K562 (cell line): ENCODE measurements at regions not wholly inside any gene's neighbourhood (a gene's known extent, or its start where the extent isn't known, plus 50 kb on each side); places are given as distances from the start of the nearest gene placed in this dataset.

Experiments
- ATAC-seq: fragments of 200-7000 bp; cut with Tn5 transposase; 3 replicates; pipeline ENCODE4 v1.9.1; 2020; ENCODE audit warnings: moderate library complexity
- BruUV-seq: library from RNA; stranded (reverse); fragments of 400-500 nt; replicated peaks from 2 replicates; lab custom pipeline; 2021; lab: Mats Ljungman, UMichigan
- CTCF ChIA-PET: fragments of 300-600 bp; formaldehyde crosslinking; extraction: SDS; loops from one replicate; lab custom pipeline; 2021; ENCODE audit warnings: low intra/inter-chr PET ratio; lab: Yijun Ruan, JAX
- POLR2A ChIA-PET: fragments of 300-600, 350-650 bp; sonication (Branson Sonifier 250); formaldehyde crosslinking; extraction: SDS; loops from one replicate; lab custom pipeline; 2021; ENCODE audit warnings: antibody characterized with exemption, inconsistent platforms; lab: Yijun Ruan, JAX
- DNase-seq, 4 experiments: peaks; one replicate each; pipeline versions ENCODE4 v3.0.0 to v3.0.0-alpha.2; 2011 to 2018; ENCODE audit warnings: low spot score in 3 of 4, mixed read lengths in 3 of 4; ENCODE audit errors: extremely low read depth in 1 of 4
- FAIRE-seq: peaks from 2 replicates; lab custom pipeline; 2011; peaks lifted over from hg19 to GRCh38; lab: Jason Lieb, UNC
- H2AFZ ChIP-seq: 2 replicates; pipeline ENCODE4 v1.6.0; 2011; ENCODE audit warnings: low read depth, low read length, control low read depth, inconsistent platforms
- H3K27ac ChIP-seq: fragments of 200-600 bp; 3 replicates; pipeline ENCODE4 v1.8.0; 2011; ENCODE audit warnings: low read depth, mild to moderate bottlenecking, control low read depth, inconsistent platforms, low read length, moderate library complexity, mixed read lengths; ENCODE audit errors: extremely low read depth
- H3K27me3 ChIP-seq, 2 experiments: fragments of 300-600 bp in 1 of 2; 2 replicates in 1 of 2; 3 replicates in 1 of 2; pipeline versions ENCODE4 v1.6.0 to v1.8.0; 2011; ENCODE audit warnings: inconsistent platforms in 2 of 2, low read length in 2 of 2, mild to moderate bottlenecking in 1 of 2, mixed read lengths in 1 of 2, moderate library complexity in 1 of 2; ENCODE audit not compliant: control insufficient read depth in 2 of 2, insufficient read depth in 2 of 2
- H3K36me3 ChIP-seq: fragments of 300-600 bp; 3 replicates; pipeline ENCODE4 v1.8.0; 2011; ENCODE audit warnings: mild to moderate bottlenecking, low read length, inconsistent platforms; ENCODE audit not compliant: control insufficient read depth, insufficient read depth
- H3K4me1 ChIP-seq, 2 experiments: fragments of 200-600 bp in 1 of 2; replicated peaks in 1 of 2; 2 replicates in 1 of 2; 3 replicates in 1 of 2; pipeline versions ENCODE4 v1.5.1 to v1.8.0; 2011; ENCODE audit warnings: inconsistent platforms in 2 of 2, low read length in 2 of 2, mild to moderate bottlenecking in 1 of 2, mixed read lengths in 1 of 2, moderate library complexity in 1 of 2; ENCODE audit not compliant: control insufficient read depth in 2 of 2, insufficient read depth in 2 of 2
- H3K4me2 ChIP-seq: 2 replicates; pipeline ENCODE4 v1.6.1; 2011; ENCODE audit warnings: low read length, control low read depth, inconsistent platforms, mixed read lengths; ENCODE audit not compliant: insufficient read depth
- H3K4me3 ChIP-seq: fragments of 200-600 bp; sonication (generic), shearing (Covaris generic); 2 replicates; pipeline ENCODE4 v1.5.1; 2016; ENCODE audit warnings: control low read depth, inconsistent platforms
- H3K79me2 ChIP-seq: fragments of 200-600 bp; 3 replicates; pipeline ENCODE4 v1.8.0; 2011; ENCODE audit warnings: low read length, inconsistent platforms; ENCODE audit not compliant: control insufficient read depth, insufficient read depth
- H3K9ac ChIP-seq, 2 experiments: 2 replicates each; pipeline versions ENCODE4 v1.6.0 to v1.6.1; 2011; ENCODE audit warnings: low read depth in 2 of 2, low read length in 2 of 2, control low read depth in 1 of 2, inconsistent platforms in 1 of 2, mild to moderate bottlenecking in 1 of 2, mixed read lengths in 1 of 2; ENCODE audit not compliant: insufficient read depth in 1 of 2
- H3K9me1 ChIP-seq: one replicate; pipeline ENCODE4 v1.6.0; 2011; ENCODE audit warnings: inconsistent platforms, mild to moderate bottlenecking, low read length, moderate library complexity; ENCODE audit not compliant: control insufficient read depth, insufficient read depth
- H3K9me3 ChIP-seq: replicated peaks from 2 replicates; pipeline ENCODE4 v1.5.1; 2011; ENCODE audit warnings: low read depth, low read length, inconsistent platforms; ENCODE audit not compliant: control insufficient read depth, insufficient read depth
- H4K20me1 ChIP-seq: replicated peaks from 2 replicates; pipeline ENCODE4 v1.6.1; 2011; ENCODE audit warnings: low read length, inconsistent platforms, mixed read lengths; ENCODE audit not compliant: control insufficient read depth, insufficient read depth
- ATF4 ChIP-seq: fragments of 450-650 bp; formaldehyde crosslinking; IDR thresholded peaks from 2 replicates; pipeline ENCODE4 v1.4.0; 2022; ENCODE audit warnings: mild to moderate bottlenecking, moderate library complexity
- ETS1 ChIP-seq: conservative IDR thresholded peaks from 2 replicates; pipeline ENCODE4 v1.6.1; 2011; ENCODE audit warnings: low read depth, mild to moderate bottlenecking, low read length; ENCODE audit not compliant: control insufficient read depth
- HIVEP1 ChIP-seq: fragments of 250-450 bp; sonication (Bioruptor Pico); IDR thresholded peaks from 2 replicates; pipeline ENCODE4 v1.4.0; 2020; ENCODE audit warnings: mild to moderate bottlenecking
- PCBP1 ChIP-seq: fragments of 200-400 bp; formaldehyde crosslinking; IDR thresholded peaks from 2 replicates; pipeline ENCODE4 v1.6.1; 2018; ENCODE audit warnings: mild to moderate bottlenecking, low read depth, low read length; ENCODE audit not compliant: poor library complexity, severe bottlenecking
- ZFP30 ChIP-seq: fragments of 250-450 bp; sonication (Bioruptor Pico); IDR thresholded peaks from 2 replicates; pipeline ENCODE4 v1.8.0; 2022; ENCODE audit warnings: moderate library complexity, mild to moderate bottlenecking, inconsistent platforms, borderline replicate concordance
- WGBS: fragments of 100-300 bp; shearing (Covaris generic); methylation state at CpG from one replicate; pipeline ENCODE4 v1.1.6; 2016; ENCODE audit warnings: low coverage, mixed read lengths; ENCODE audit not compliant: insufficient coverage; ENCODE audit errors: missing lambda C conversion rate; 5-methylcytosine and 5-hydroxymethylcytosine counted together
- in situ Hi-C: fragments of 300-500 bp; cut with MboI; formaldehyde crosslinking; loops from 4 replicates; pipeline ENCODE4 v1.15.0; 2018; ENCODE audit warnings: inconsistent platforms, mixed read lengths
- intact Hi-C: fragments of 100-400 bp; cut with micrococcal nuclease; formaldehyde crosslinking; loops from 2 replicates; pipeline ENCODE4 v1.14.2; 2022

GRCh38 chr7:12138421-12138820 is 72.7 kb upstream of the TMEM106B start:
- no peak for DNase-seq
- ATAC-seq, result no peak
- H3K4me3 ChIP-seq, result no peak overlapping the region
- no peaks in the 10 kb centered on the region for H3K9me1 ChIP-seq
- no peaks in the 10 kb centered on the region for H3K9me3 ChIP-seq
- POLR2A ChIA-PET, result no interaction called here
- WGBS, result 1% methylated on average over 4 of the region's 4 CpGs
- H4K20me1 ChIP-seq, result no peaks in the 10 kb centered on the region
- H3K9ac ChIP-seq, result no peak overlapping the region
- intact Hi-C loops, result no loop called here
- no peak for FAIRE-seq
- CTCF ChIA-PET, result no interaction called here
- H3K79me2 ChIP-seq, result no peaks in the 10 kb centered on the region
- in situ Hi-C loops, result no loop called here
- H3K36me3 ChIP-seq, result no peaks in the 10 kb centered on the region
- H3K4me1 ChIP-seq, result no peaks in the 10 kb centered on the region
- no peaks in the 10 kb centered on the region for H3K27me3 ChIP-seq
- TF ChIP-seq ETS1 (no peak), ZFP30 (no peak)
- H3K27ac ChIP-seq, result no peak overlapping the region
- H3K4me2 ChIP-seq, result no peak overlapping the region
- BruUV-seq, result no TSS peak
- H2AFZ ChIP-seq, result no peak overlapping the region

- no peak for TF ChIP-seq ATF4 (CRISPR knock-in tag)
- TF ChIP-seq HIVEP1, result no peak
- no peak for TF ChIP-seq PCBP1
- TF ChIP-seq, all 486 proteins: peak for 0
- Histone ChIP-seq H3K27me3 (no peaks in the 10 kb centered on the region), H3K9ac (no peak overlapping the region), H3K79me2 (no peaks in the 10 kb centered on the region), H4K20me1 (no peaks in the 10 kb centered on the region), H2AFZ (no peak overlapping the region), H3K9me1 (no peaks in the 10 kb centered on the region), H3K9me3 (no peaks in the 10 kb centered on the region), H3K36me3 (no peaks in the 10 kb centered on the region), H3K4me3 (no peak overlapping the region), H3K27ac (no peak overlapping the region), H3K4me1 (no peaks in the 10 kb centered on the region), H3K4me2 (no peak overlapping the region)
- intact Hi-C loops, result no loop called here
- in situ Hi-C loops, result no loop called here
- DNase-seq, result no peak
- no peak for FAIRE-seq
- ATAC-seq, result no peak
- no TSS peak for BruUV-seq
- CTCF ChIA-PET, result no interaction called here
- 1% methylated on average over 6 of the region's 6 CpGs for WGBS
- POLR2A ChIA-PET, result no interaction called here
Observed at GRCh38 chr7:12139416-12139815, 71.7 kb upstream of the TMEM106B start.
